ENCODE measurements at regions not wholly inside any gene's neighbourhood (a gene's known extent, or its start where the extent isn't known, plus 50 kb on each side); places are given as distances from the start of the nearest gene placed in this dataset.

DNA sequence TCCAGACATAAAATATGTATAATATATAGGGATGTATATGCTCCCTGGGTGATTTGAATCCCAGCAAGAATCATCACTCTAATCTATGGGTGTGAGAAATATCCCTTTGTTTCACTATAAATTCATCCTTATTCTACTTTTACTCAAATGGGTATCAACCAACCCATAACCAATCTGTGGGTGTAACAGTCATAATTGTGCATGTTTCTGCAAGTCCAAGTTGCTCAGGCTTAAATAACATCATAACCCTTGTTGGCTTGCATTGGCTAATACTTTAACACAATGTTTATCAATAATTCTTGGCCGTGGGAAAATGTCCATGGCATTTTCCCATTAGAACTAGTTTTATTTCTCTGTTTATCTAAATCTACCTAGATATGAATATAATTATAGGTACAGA is 530.5 kb upstream of the TLE4 start:
- Histone ChIP-seq H3K9ac (ENCODE audit: low read length) (no peak overlapping the region), H3K4me1 (ENCODE audit: insufficient read depth, low read length) (no peaks in the 10 kb centered on the region), H3K27ac (ENCODE audit: low read depth, low read length) (no peak overlapping the region), H3K36me3 (ENCODE audit: insufficient read depth, low read length) (no peaks in the 10 kb centered on the region), H3K9me3 (ENCODE audit: low read length) (no peaks in the 10 kb centered on the region), H3K27me3 (ENCODE audit: control insufficient read depth in 1 of 2, insufficient read depth in 2 of 2, low read length in 2 of 2) (no peaks in the 10 kb centered on the region), H3K4me3 (ENCODE audit: low read depth in 1 of 2, low read length in 2 of 2) (no peak overlapping the region)

DNA sequence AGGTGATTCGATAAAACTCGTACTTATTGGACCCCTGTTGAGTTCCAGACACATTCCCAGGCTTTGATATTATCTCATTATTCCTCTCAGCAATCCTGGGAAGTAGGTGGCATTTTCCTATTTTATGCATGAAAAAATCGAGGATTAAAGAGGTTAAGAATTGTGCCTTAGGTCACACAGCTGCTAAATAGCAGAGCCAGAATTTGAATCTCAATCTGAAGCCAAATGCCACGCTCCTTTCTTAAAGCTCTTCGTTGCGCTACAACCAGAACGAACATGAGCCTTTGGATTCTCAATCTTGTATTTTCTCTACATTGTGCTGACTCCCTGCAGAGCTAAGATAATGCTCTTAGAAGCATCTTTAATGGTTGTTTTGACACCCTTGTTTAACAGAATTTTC is 527.8 kb upstream of the TLE4 start:
- no peaks in the 10 kb centered on the region for H3K36me3 ChIP-seq (ENCODE audit: insufficient read depth, low read length)
- H3K4me1 ChIP-seq (ENCODE audit: insufficient read depth, low read length): no peaks in the 10 kb centered on the region
- no peak overlapping the region for H3K9ac ChIP-seq (ENCODE audit: low read length)
- no peak overlapping the region for H3K4me3 ChIP-seq (ENCODE audit: low read depth in 1 of 2, low read length in 2 of 2)
- H3K27ac ChIP-seq (ENCODE audit: low read depth, low read length): no peak overlapping the region
- H3K27me3 ChIP-seq (ENCODE audit: control insufficient read depth in 1 of 2, insufficient read depth in 2 of 2, low read length in 2 of 2): no peaks in the 10 kb centered on the region
- H3K9me3 ChIP-seq (ENCODE audit: low read length): no peaks in the 10 kb centered on the region

DNA sequence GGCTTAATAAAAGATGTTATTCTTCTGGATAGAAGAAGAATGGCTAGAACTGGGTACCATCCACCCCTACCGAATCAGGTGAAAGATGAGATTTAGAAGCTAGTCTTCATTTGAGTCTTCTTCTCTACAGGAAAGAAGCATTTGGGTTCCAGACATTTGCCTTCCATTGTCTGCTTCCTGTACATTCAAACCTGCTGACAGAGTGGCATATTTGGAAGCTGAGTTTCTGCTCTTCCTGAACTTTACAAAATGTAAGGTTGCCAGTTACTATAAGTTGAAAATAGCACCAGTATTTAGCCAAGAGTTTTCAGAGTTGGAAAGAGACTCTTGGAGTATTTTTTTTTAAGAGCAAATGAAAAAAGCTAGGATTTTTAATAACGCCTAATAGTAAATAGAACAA is 525.4 kb upstream of the TLE4 start:
- Histone ChIP-seq H3K4me1 (ENCODE audit: insufficient read depth, low read length) (no peaks in the 10 kb centered on the region), H3K9me3 (ENCODE audit: low read length) (no peaks in the 10 kb centered on the region), H3K27ac (ENCODE audit: low read depth, low read length) (no peak overlapping the region), H3K36me3 (ENCODE audit: insufficient read depth, low read length) (no peaks in the 10 kb centered on the region), H3K4me3 (ENCODE audit: low read depth in 1 of 2, low read length in 2 of 2) (no peak overlapping the region), H3K27me3 (ENCODE audit: control insufficient read depth in 1 of 2, insufficient read depth in 2 of 2, low read length in 2 of 2) (no peaks in the 10 kb centered on the region), H3K9ac (ENCODE audit: low read length) (no peak overlapping the region)

DNA sequence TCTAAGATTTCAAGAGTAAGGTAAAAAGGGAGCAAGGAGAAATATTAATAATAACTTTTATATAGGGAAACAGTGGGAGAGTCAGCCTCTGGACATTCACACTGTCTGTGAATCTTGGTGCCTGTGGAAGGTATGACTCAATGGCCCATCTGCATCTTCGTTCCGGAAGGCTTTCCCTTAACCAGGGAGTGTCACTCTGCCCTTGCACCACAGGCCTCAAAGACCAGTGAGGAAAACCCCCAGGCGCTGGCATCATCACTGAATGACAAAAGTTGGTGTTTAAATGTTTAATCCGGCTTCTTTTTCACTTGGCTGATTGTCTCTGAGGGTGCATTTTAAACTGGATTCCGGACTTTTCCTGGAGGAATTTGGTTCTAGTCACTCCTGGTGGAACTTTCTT is 522.4 kb upstream of the TLE4 start:
- H3K4me1 ChIP-seq (ENCODE audit: insufficient read depth, low read length): no peaks in the 10 kb centered on the region
- no peak overlapping the region for H3K27ac ChIP-seq (ENCODE audit: low read depth, low read length)
- no peak overlapping the region for H3K9ac ChIP-seq (ENCODE audit: low read length)
- H3K36me3 ChIP-seq (ENCODE audit: insufficient read depth, low read length): no peaks in the 10 kb centered on the region
- H3K27me3 ChIP-seq (ENCODE audit: control insufficient read depth in 1 of 2, insufficient read depth in 2 of 2, low read length in 2 of 2): no peaks in the 10 kb centered on the region
- no peak overlapping the region for H3K4me3 ChIP-seq (ENCODE audit: low read depth in 1 of 2, low read length in 2 of 2)
- H3K9me3 ChIP-seq (ENCODE audit: low read length): no peaks in the 10 kb centered on the region

DNA sequence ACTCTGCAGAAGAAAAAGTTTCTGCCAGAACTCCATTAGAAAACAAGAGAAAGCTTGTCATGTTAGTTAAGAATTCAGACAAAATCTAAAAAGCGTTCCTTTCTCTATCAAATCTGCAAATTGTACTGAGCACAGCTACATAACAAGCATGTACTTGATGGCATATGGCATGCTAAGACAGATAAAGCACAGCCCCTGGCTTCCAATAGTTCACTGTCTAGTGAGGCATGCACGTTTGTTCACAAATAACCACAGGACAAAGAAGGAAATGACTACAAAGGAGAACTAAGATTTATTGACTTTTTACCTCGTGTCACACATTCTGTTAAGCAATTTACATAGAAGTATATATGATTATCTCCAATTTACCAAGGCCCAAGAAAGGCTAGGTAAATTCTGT is 518.2 kb upstream of the TLE4 start:
- Histone ChIP-seq H3K9ac (ENCODE audit: low read length) (no peak overlapping the region), H3K9me3 (ENCODE audit: low read length) (no peaks in the 10 kb centered on the region), H3K4me1 (ENCODE audit: insufficient read depth, low read length) (no peaks in the 10 kb centered on the region), H3K36me3 (ENCODE audit: insufficient read depth, low read length) (no peaks in the 10 kb centered on the region), H3K27ac (ENCODE audit: low read depth, low read length) (no peak overlapping the region), H3K27me3 (ENCODE audit: control insufficient read depth in 1 of 2, insufficient read depth in 2 of 2, low read length in 2 of 2) (no peaks in the 10 kb centered on the region), H3K4me3 (ENCODE audit: low read depth in 1 of 2, low read length in 2 of 2) (no peak overlapping the region)

DNA sequence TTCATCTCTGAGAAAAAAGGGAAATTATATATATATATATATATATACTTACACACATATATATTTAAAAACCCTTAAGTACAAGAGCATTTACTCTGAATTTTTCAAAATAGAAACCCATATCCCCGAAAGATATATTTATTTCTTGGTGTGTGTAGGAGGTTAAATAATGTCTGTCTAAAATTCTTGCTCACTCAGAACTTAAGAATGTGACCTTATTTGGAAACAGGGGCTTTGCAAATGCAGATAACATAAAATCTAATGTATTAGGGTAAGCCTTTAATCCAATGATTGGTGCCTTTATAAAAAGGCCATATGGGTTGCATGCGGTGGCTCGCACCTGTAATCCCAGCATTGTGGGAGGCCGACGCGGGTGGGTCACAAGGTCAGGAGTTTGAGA is 517.3 kb upstream of the TLE4 start:
- Histone ChIP-seq H3K9me3 (ENCODE audit: low read length) (no peaks in the 10 kb centered on the region), H3K27ac (ENCODE audit: low read depth, low read length) (no peak overlapping the region)

DNA sequence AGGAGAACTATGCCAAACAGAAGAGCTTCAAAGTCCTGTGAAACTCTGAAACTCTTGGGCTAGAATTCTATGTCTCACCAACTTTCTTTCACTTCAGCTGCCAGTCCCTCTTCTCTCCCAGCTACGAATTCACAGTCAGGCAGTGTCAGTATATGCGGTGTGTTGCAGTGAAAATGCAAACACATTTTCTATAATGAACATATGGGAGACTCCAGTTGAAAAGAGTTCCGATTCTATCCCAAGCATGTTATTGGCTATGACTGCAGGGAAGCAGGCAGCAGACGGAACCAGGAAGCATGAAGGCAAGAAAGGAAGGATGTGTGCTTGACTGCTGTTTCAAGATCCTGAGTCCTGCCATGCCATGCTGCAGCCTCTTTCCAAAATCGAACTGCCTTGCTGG is 515.7 kb upstream of the TLE4 start:
- Histone ChIP-seq H3K4me1 (ENCODE audit: insufficient read depth, low read length) (no peaks in the 10 kb centered on the region), H3K4me3 (ENCODE audit: low read depth in 1 of 2, low read length in 2 of 2) (no peak overlapping the region), H3K9me3 (ENCODE audit: low read length) (no peaks in the 10 kb centered on the region), H3K36me3 (ENCODE audit: insufficient read depth, low read length) (no peaks in the 10 kb centered on the region), H3K27me3 (ENCODE audit: control insufficient read depth in 1 of 2, insufficient read depth in 2 of 2, low read length in 2 of 2) (no peaks in the 10 kb centered on the region), H3K27ac (ENCODE audit: low read depth, low read length) (no peak overlapping the region), H3K9ac (ENCODE audit: low read length) (no peak overlapping the region)

More for the DNA sequence above, 517.3 kb upstream of the TLE4 start:
- H3K36me3 ChIP-seq (ENCODE audit: insufficient read depth, low read length): no peaks in the 10 kb centered on the region
- H3K9ac ChIP-seq (ENCODE audit: low read length): no peak overlapping the region
- no peaks in the 10 kb centered on the region for H3K4me1 ChIP-seq (ENCODE audit: insufficient read depth, low read length)
- no peaks in the 10 kb centered on the region for H3K27me3 ChIP-seq (ENCODE audit: control insufficient read depth in 1 of 2, insufficient read depth in 2 of 2, low read length in 2 of 2)
- no peak overlapping the region for H3K4me3 ChIP-seq (ENCODE audit: low read depth in 1 of 2, low read length in 2 of 2)

DNA sequence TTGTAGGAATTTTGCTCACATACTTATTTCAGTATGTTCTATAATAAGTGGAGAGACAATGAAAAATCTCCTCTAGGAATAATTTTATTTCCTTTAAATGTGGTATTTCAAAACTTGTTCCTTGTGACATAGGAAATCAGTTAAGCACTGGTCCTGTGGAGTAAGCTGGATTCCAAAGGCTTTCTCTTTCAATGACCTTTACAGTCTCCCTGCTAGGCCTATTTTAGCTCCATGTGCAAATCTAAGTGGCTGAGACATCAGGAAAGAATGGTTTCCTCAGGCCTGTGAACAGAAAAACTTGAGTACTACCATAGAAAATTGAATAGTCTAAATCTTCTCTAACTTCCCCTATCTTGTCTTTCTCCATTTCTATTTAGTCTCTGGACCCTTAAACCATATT is 514.2 kb upstream of the TLE4 start:
- Histone ChIP-seq H3K27me3 (ENCODE audit: control insufficient read depth in 1 of 2, insufficient read depth in 2 of 2, low read length in 2 of 2) (no peaks in the 10 kb centered on the region), H3K4me1 (ENCODE audit: insufficient read depth, low read length) (no peaks in the 10 kb centered on the region), H3K27ac (ENCODE audit: low read depth, low read length) (no peak overlapping the region), H3K9ac (ENCODE audit: low read length) (no peak overlapping the region), H3K9me3 (ENCODE audit: low read length) (no peaks in the 10 kb centered on the region), H3K36me3 (ENCODE audit: insufficient read depth, low read length) (no peaks in the 10 kb centered on the region), H3K4me3 (ENCODE audit: low read depth in 1 of 2, low read length in 2 of 2) (no peak overlapping the region)

DNA sequence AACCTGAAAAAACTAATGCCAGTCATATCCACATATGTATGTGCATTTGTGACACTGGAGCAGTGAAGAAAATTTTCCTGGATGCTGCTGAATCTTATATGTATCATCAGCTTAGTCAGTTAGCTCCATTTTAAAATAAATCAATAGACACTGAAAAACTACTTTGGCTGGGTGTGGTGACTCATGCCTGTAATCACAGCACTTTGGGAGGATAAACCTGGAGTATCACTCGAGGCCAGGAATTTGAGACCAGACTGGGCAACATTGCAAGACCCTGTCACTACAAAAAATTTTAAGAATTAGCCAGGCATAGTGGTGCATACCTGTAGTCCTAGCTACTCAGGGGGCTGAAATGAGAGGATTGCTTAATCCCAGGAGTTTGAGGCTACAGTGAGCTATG is 511.0 kb upstream of the TLE4 start:
- Histone ChIP-seq H3K9me3 (ENCODE audit: low read length) (no peaks in the 10 kb centered on the region), H3K27ac (ENCODE audit: low read depth, low read length) (no peak overlapping the region), H3K27me3 (ENCODE audit: control insufficient read depth in 1 of 2, insufficient read depth in 2 of 2, low read length in 2 of 2) (no peaks in the 10 kb centered on the region), H3K4me1 (ENCODE audit: insufficient read depth, low read length) (no peaks in the 10 kb centered on the region), H3K36me3 (ENCODE audit: insufficient read depth, low read length) (no peaks in the 10 kb centered on the region), H3K9ac (ENCODE audit: low read length) (no peak overlapping the region), H3K4me3 (ENCODE audit: low read depth in 1 of 2, low read length in 2 of 2) (no peak overlapping the region)

DNA sequence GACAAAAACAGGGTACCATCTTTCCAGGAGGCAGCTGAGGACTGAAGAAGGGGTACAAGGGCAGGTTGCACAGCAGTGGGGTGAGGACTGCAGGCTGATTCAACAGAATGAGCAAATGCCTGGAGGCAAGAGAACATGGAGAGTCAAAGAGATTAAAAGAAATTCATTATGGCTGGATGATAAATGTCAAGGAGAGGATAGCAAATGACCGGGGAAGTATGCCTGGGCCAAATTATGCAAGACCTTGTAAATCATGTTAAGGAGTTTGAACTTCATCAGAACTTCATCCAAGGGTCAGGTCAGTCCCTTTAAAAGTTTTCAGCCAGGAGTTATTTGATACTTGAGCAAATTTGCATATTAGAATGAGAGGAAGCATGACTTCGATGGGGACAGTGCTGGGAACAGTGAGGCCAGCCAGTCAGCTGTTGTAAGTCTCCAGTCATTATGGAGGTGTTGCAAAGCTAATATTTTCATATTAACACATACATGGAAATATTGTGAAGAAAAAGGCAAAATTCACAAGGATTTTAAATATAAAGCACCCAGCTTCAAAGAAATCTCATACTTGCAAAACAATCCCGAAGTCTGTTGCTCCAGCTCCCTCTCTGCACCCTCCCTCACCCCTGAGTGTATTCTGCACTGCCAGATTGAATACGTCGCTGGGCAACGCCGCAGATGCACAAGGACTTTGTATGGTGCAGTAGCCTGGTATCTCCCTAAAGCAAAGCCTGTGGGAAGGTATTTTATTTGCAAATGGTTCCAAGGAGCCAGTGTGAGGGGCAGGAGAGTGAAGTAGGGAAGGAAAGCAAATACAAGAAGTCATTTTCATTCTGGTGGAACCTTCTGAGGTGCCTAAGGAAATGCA is 509.8 kb upstream of the TLE4 start:
- no peak overlapping the region for H3K9ac ChIP-seq (ENCODE audit: low read length)
- H3K27me3 ChIP-seq (ENCODE audit: control insufficient read depth in 1 of 2, insufficient read depth in 2 of 2, low read length in 2 of 2): no peaks in the 10 kb centered on the region
- H3K27ac ChIP-seq (ENCODE audit: low read depth, low read length): no peak overlapping the region
- H3K36me3 ChIP-seq (ENCODE audit: insufficient read depth, low read length): no peaks in the 10 kb centered on the region
- H3K9me3 ChIP-seq (ENCODE audit: low read length): no peaks in the 10 kb centered on the region
- no peak overlapping the region for H3K4me3 ChIP-seq (ENCODE audit: low read depth in 1 of 2, low read length in 2 of 2)
- H3K4me1 ChIP-seq (ENCODE audit: insufficient read depth, low read length): no peaks in the 10 kb centered on the region

DNA sequence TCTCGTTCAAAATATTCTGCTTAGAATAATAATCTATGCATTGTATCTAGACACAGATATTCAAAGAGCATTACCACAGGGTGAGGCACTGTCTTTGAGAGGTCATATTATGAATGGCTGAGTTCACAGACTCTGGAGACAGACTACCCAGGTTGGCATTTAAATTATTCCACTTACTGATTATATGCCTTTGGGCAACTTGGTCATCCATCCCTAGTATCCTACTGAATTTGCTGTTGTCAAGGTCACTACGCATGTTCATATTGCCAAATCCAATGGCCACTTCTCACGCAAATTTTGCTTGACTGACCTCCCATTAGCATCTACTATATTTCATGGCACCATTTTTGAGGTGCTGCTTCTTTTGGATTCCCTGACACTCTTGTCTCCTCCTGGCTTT is 498.6 kb upstream of the TLE4 start:
- Histone ChIP-seq H3K27me3 (ENCODE audit: control insufficient read depth in 1 of 2, insufficient read depth in 2 of 2, low read length in 2 of 2) (no peaks in the 10 kb centered on the region), H3K36me3 (ENCODE audit: insufficient read depth, low read length) (no peaks in the 10 kb centered on the region), H3K4me3 (ENCODE audit: low read depth in 1 of 2, low read length in 2 of 2) (no peak overlapping the region), H3K4me1 (ENCODE audit: insufficient read depth, low read length) (no peaks in the 10 kb centered on the region), H3K9me3 (ENCODE audit: low read length) (no peaks in the 10 kb centered on the region), H3K9ac (ENCODE audit: low read length) (no peak overlapping the region), H3K27ac (ENCODE audit: low read depth, low read length) (no peak overlapping the region)

DNA sequence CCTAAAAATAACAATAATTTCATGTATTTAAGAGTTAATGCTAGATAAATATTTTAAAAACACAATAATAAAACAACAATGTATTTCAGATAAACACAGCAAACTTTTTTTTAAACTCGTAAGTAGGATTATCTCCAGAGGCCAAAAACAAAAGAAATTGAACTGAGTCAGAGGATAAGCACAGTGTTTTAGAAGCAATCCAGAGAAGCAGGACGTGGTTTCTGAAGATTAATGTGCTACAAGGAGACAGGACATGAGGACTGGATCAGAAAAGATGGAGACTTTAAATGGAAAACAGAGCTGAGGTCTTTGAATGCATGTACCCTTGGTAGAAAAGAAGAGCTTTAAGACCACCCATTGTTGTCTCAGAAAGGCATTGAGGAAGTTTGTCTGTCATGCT is 491.2 kb upstream of the TLE4 start:
- no peak overlapping the region for H3K9ac ChIP-seq (ENCODE audit: low read length)
- H3K4me3 ChIP-seq (ENCODE audit: low read depth in 1 of 2, low read length in 2 of 2): no peak overlapping the region
- H3K27me3 ChIP-seq (ENCODE audit: control insufficient read depth in 1 of 2, insufficient read depth in 2 of 2, low read length in 2 of 2): no peaks in the 10 kb centered on the region
- H3K4me1 ChIP-seq (ENCODE audit: insufficient read depth, low read length): no peaks in the 10 kb centered on the region
- H3K27ac ChIP-seq (ENCODE audit: low read depth, low read length): no peak overlapping the region
- peaks cover 4% of the 10 kb centered on the region for H3K9me3 ChIP-seq (ENCODE audit: low read length)
- no peaks in the 10 kb centered on the region for H3K36me3 ChIP-seq (ENCODE audit: insufficient read depth, low read length)
